ENCODE measurements at regions not wholly inside any gene's neighbourhood (a gene's known extent, or its start where the extent isn't known, plus 50 kb on each side); places are given as distances from the start of the nearest gene placed in this dataset.

- H3K9me3 ChIP-seq, result no peaks in the 10 kb centered on the region
- no peak for TF ChIP-seq FOXM1 (IDR thresholded peaks at IDR 0.05; ENCODE audit: low read depth)
- no peak for TF ChIP-seq SMC3 (IDR thresholded peaks at IDR 0.05; ENCODE audit: low read depth, low read length)
- no peak for TF ChIP-seq EP300 (IDR thresholded peaks at IDR 0.05; ENCODE audit: borderline replicate concordance in 1 of 2, low read depth in 1 of 2, low read length in 1 of 2)
- no peak for TF ChIP-seq ELF1 (IDR thresholded peaks at IDR 0.05)
- no peak for TF ChIP-seq REST (IDR thresholded peaks at IDR 0.05; ENCODE audit: low read depth, low read length)
- TF ChIP-seq JUND (IDR thresholded peaks at IDR 0.05), result no peak
- CTCF ChIA-PET, result interaction anchor here (0.9 to 1.1 kb wide), 2 partner anchors 37 to 532 kb away, joined by 3 to 4 read pairs; no protein-coding TSS in a partner anchor
- no peaks in the 10 kb centered on the region for H3K36me3 ChIP-seq (replicated peaks in 1 of 2; ENCODE audit: control insufficient read depth in 1 of 2, insufficient read depth in 2 of 2, low read length in 1 of 2)
- no peaks in the 10 kb centered on the region for H4K20me1 ChIP-seq (ENCODE audit: insufficient read depth)
- no peak for DNase-seq
- 29% methylated on average over 11 of the region's 12 CpGs for WGBS (ENCODE audit: low lambda C conversion rate)
- H2AFZ ChIP-seq (ENCODE audit: low read depth), result no peak overlapping the region
- H3F3A ChIP-seq (replicated peaks; ENCODE audit: insufficient read depth), result no peaks in the 10 kb centered on the region
- peaks cover 0 to 29% of the 10 kb centered on the region in 2 experiments; a peak in 1 of 4 replicates for H3K4me1 ChIP-seq (ENCODE audit: control insufficient read depth in 1 of 2, insufficient read depth in 2 of 2, low read depth in 1 of 2, low read length in 1 of 2)
- no peaks in the 10 kb centered on the region for H3K27me3 ChIP-seq (ENCODE audit: insufficient read depth)
- no peaks in the 10 kb centered on the region for H3K9me2 ChIP-seq
- H3K4me3 ChIP-seq (ENCODE audit: low read depth in 2 of 2, low read length in 1 of 2), result no peak overlapping the region
- no peak overlapping the region for H3K27ac ChIP-seq (ENCODE audit: low read depth in 2 of 2, low read length in 1 of 2)
- POLR2A ChIA-PET, result no interaction called here
- no peak overlapping the region for H3K9ac ChIP-seq
- H3K79me2 ChIP-seq (ENCODE audit: insufficient read depth), result no peaks in the 10 kb centered on the region
- no peak overlapping the region for H3K4me2 ChIP-seq
These were observed 225.9 kb downstream of the WDR11 start for GRCh38 chr10:121076776-121077715.

- no peaks in the 10 kb centered on the region for H4K20me1 ChIP-seq (ENCODE audit: insufficient read depth)
- ChIA-PET POLR2A (no interaction called here), CTCF (interaction anchor here (1.1 to 1.8 kb wide), 2 partner anchors 8 to 531 kb away, joined by 3 to 7 read pairs; no protein-coding TSS in a partner anchor)
- H3K4me3 ChIP-seq (ENCODE audit: low read depth in 2 of 2, low read length in 1 of 2), result no peak overlapping the region
- TF ChIP-seq EP300 (IDR thresholded peaks at IDR 0.05; ENCODE audit: borderline replicate concordance in 1 of 2, low read depth in 1 of 2, low read length in 1 of 2), result no peak
- no peak for TF ChIP-seq FOSL2 (IDR thresholded peaks at IDR 0.05; ENCODE audit: borderline replicate concordance, low read depth)
- no peak for TF ChIP-seq GABPA (IDR thresholded peaks at IDR 0.05; ENCODE audit: low read depth)
- TF ChIP-seq SIN3A (IDR thresholded peaks at IDR 0.05; ENCODE audit: borderline replicate concordance, low read depth, low read length), result no peak
- TF ChIP-seq MEF2A (IDR thresholded peaks at IDR 0.05; ENCODE audit: borderline replicate concordance, low read depth), result no peak
- no peak for TF ChIP-seq TEAD4 (IDR thresholded peaks at IDR 0.05; ENCODE audit: borderline replicate concordance, insufficient read depth)
- TF ChIP-seq NFIC (IDR thresholded peaks at IDR 0.05; ENCODE audit: borderline replicate concordance), result no peak
- no peak for TF ChIP-seq MXI1 (IDR thresholded peaks at IDR 0.05; ENCODE audit: low read depth, low read length)
- TF ChIP-seq CTCF (IDR thresholded peaks at IDR 0.05), result no peak
- WGBS (ENCODE audit: low lambda C conversion rate), result 20% methylated on average over 8 of the region's 8 CpGs
- H3K4me1 ChIP-seq (ENCODE audit: control insufficient read depth in 1 of 2, insufficient read depth in 2 of 2, low read depth in 1 of 2, low read length in 1 of 2), result peaks cover 0 to 29% of the 10 kb centered on the region in 2 experiments; a peak in 1 of 4 replicates
- H3K27me3 ChIP-seq (ENCODE audit: insufficient read depth), result no peaks in the 10 kb centered on the region
- no peak overlapping the region for H3K4me2 ChIP-seq
- H3K79me2 ChIP-seq (ENCODE audit: insufficient read depth), result no peaks in the 10 kb centered on the region
- H3F3A ChIP-seq (replicated peaks; ENCODE audit: insufficient read depth), result no peaks in the 10 kb centered on the region
- H3K9me2 ChIP-seq, result no peaks in the 10 kb centered on the region
- no peak overlapping the region for H3K9ac ChIP-seq
- H3K36me3 ChIP-seq (replicated peaks in 1 of 2; ENCODE audit: control insufficient read depth in 1 of 2, insufficient read depth in 2 of 2, low read length in 1 of 2), result no peaks in the 10 kb centered on the region
- no peak for DNase-seq
- H2AFZ ChIP-seq (ENCODE audit: low read depth), result no peak overlapping the region
- H3K9me3 ChIP-seq, result no peaks in the 10 kb centered on the region
- H3K27ac ChIP-seq (ENCODE audit: low read depth in 2 of 2, low read length in 1 of 2), result no peak overlapping the region
These were observed 226.9 kb downstream of the WDR11 start for GRCh38 chr10:121078036-121078435.

Data from SK-N-SH (cell line).